IMR-90 (cell line): ENCODE measurements at regions not wholly inside any gene's neighbourhood (a gene's known extent, or its start where the extent isn't known, plus 50 kb on each side); places are given as distances from the start of the nearest gene placed in this dataset.

Experiments
- BHLHE40 ChIP-seq: fragments of 150-350 bp; IDR thresholded peaks from 2 replicates; pipeline ENCODE4 v1.6.1; 2016; ENCODE audit warnings: mild to moderate bottlenecking, low read depth, low read length
- CEBPB ChIP-seq: IDR thresholded peaks from 2 replicates; pipeline ENCODE4 v1.6.1; 2012; ENCODE audit warnings: low read depth, low read length, improper control_type of control experiment
- CHD1 ChIP-seq: IDR thresholded peaks from 2 replicates; pipeline ENCODE4 v1.6.1; 2012; ENCODE audit warnings: low read depth, low read length, improper control_type of control experiment
- CTCF ChIP-seq: conservative IDR thresholded peaks from 2 replicates; pipeline ENCODE4 v1.5.1; 2012; ENCODE audit warnings: mild to moderate bottlenecking, low read depth, low read length, improper control_type of control experiment
- MAFK ChIP-seq: IDR thresholded peaks from 2 replicates; pipeline ENCODE4 v1.6.1; 2012; ENCODE audit warnings: low read depth, low read length, improper control_type of control experiment
- MAZ ChIP-seq: IDR thresholded peaks from 2 replicates; pipeline ENCODE4 v1.6.1; 2012; ENCODE audit warnings: low read depth, mild to moderate bottlenecking, low read length, improper control_type of control experiment, moderate library complexity, borderline replicate concordance
- POLR2A ChIP-seq: IDR thresholded peaks from 2 replicates; pipeline ENCODE4 v1.6.1; 2012; ENCODE audit warnings: mild to moderate bottlenecking, low read depth, low read length
- RAD21 ChIP-seq: IDR thresholded peaks from 2 replicates; pipeline ENCODE4 v1.6.1; 2012; ENCODE audit warnings: low read length, improper control_type of control experiment
- RCOR1 ChIP-seq: IDR thresholded peaks from 2 replicates; pipeline ENCODE4 v1.6.1; 2012; ENCODE audit warnings: mild to moderate bottlenecking, low read length, improper control_type of control experiment; ENCODE audit not compliant: insufficient replicate concordance
- RFX5 ChIP-seq: IDR thresholded peaks from 2 replicates; pipeline ENCODE4 v1.8.0; 2012; ENCODE audit warnings: low read depth, mild to moderate bottlenecking, low read length, moderate library complexity
- SMC3 ChIP-seq: fragments of 150-350 bp; IDR thresholded peaks from 2 replicates; pipeline ENCODE4 v1.6.1; 2016; ENCODE audit warnings: low read depth, mild to moderate bottlenecking, antibody characterized with exemption, low read length, moderate library complexity
- USF2 ChIP-seq: fragments of 150-350 bp; IDR thresholded peaks from 2 replicates; pipeline ENCODE4 v1.6.1; 2017; ENCODE audit warnings: mild to moderate bottlenecking, antibody characterized with exemption, low read length, low read depth
- TF ChIP-seq, protein P1 (sequence below): fragments of 150-350 bp; IDR thresholded peaks from 2 replicates; pipeline ENCODE4 v1.6.1; 2016; ENCODE audit warnings: low read depth, mild to moderate bottlenecking, low read length, moderate library complexity, borderline replicate concordance

DNA sequence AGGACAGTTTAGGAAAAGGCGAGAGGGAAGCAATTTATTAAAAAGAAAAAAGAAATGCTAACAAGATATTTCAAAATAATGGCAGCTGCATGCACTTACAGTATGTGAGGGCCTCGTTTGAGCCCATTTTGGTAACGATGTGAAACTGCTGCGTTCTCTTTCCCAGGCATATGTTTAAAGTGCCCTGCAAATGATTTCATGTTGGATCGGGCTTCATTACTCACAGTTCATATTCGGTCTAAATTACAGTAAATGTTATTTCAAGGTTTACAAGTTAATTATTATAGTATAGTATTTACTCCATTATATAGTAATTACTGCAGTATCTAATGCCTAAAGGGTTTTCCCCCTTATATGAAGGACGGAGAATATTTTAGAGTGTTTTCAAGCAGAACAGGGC is 679.1 kb downstream of the BCL11A start:
- TF ChIP-seq CTCF: no peak
- no peak for TF ChIP-seq CHD1
- TF ChIP-seq POLR2A: no peak
- no peak for TF ChIP-seq USF2
- TF ChIP-seq RAD21: no peak
- TF ChIP-seq, protein P1, sequence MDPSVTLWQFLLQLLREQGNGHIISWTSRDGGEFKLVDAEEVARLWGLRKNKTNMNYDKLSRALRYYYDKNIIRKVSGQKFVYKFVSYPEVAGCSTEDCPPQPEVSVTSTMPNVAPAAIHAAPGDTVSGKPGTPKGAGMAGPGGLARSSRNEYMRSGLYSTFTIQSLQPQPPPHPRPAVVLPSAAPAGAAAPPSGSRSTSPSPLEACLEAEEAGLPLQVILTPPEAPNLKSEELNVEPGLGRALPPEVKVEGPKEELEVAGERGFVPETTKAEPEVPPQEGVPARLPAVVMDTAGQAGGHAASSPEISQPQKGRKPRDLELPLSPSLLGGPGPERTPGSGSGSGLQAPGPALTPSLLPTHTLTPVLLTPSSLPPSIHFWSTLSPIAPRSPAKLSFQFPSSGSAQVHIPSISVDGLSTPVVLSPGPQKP: no peak
- no peak for TF ChIP-seq CEBPB
- TF ChIP-seq MAFK: no peak
- TF ChIP-seq BHLHE40: no peak
- no peak for TF ChIP-seq SMC3
- TF ChIP-seq RCOR1: no peak
- TF ChIP-seq RFX5: no peak
- TF ChIP-seq MAZ: no peak
